ENCODE measurements at regions not wholly inside any gene's neighbourhood (a gene's known extent, or its start where the extent isn't known, plus 50 kb on each side); places are given as distances from the start of the nearest gene placed in this dataset.

DNA sequence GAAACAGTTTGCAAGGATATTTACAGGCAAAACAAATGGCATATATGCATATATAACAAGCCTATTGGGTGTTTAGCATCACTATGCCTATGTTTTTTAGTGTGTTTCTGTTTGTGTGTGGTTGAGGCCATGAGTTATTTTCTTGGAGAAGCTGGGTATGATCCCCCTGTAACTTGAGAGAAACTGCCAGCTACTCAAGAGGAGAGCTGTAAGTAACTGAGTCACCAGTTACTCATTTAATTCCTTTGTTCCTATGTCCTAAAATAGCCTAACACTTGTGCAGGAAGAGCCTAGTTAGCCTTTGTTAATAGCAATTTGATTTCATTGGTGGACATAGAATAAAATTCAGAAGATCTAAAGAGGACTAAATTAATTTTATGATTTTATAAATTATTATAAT lies 79.1 kb downstream of the PWWP3B start:
- no peaks in the 10 kb centered on the region for H3F3A ChIP-seq (replicated peaks; ENCODE audit: low read depth)
- no peak overlapping the region for H3K4me2 ChIP-seq
- H4K20me1 ChIP-seq (replicated peaks; ENCODE audit: insufficient read depth): no peaks in the 10 kb centered on the region
- H3K36me3 ChIP-seq (ENCODE audit: insufficient read depth): no peaks in the 10 kb centered on the region
- TF ChIP-seq, protein P1, sequence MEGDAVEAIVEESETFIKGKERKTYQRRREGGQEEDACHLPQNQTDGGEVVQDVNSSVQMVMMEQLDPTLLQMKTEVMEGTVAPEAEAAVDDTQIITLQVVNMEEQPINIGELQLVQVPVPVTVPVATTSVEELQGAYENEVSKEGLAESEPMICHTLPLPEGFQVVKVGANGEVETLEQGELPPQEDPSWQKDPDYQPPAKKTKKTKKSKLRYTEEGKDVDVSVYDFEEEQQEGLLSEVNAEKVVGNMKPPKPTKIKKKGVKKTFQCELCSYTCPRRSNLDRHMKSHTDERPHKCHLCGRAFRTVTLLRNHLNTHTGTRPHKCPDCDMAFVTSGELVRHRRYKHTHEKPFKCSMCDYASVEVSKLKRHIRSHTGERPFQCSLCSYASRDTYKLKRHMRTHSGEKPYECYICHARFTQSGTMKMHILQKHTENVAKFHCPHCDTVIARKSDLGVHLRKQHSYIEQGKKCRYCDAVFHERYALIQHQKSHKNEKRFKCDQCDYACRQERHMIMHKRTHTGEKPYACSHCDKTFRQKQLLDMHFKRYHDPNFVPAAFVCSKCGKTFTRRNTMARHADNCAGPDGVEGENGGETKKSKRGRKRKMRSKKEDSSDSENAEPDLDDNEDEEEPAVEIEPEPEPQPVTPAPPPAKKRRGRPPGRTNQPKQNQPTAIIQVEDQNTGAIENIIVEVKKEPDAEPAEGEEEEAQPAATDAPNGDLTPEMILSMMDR (conservative IDR thresholded peaks at IDR 0.05; ENCODE audit: low read depth in 2 of 2): no peak
- TF ChIP-seq NANOG (IDR thresholded peaks at IDR 0.05; ENCODE audit: borderline replicate concordance) (no peak), EZH2 (IDR thresholded peaks at IDR 0.05; ENCODE audit: low read depth, unreplicated experiment) (no peak), JUNB (IDR thresholded peaks at IDR 0.05; ENCODE audit: unreplicated experiment) (no peak)
- TF ChIP-seq, protein P2, sequence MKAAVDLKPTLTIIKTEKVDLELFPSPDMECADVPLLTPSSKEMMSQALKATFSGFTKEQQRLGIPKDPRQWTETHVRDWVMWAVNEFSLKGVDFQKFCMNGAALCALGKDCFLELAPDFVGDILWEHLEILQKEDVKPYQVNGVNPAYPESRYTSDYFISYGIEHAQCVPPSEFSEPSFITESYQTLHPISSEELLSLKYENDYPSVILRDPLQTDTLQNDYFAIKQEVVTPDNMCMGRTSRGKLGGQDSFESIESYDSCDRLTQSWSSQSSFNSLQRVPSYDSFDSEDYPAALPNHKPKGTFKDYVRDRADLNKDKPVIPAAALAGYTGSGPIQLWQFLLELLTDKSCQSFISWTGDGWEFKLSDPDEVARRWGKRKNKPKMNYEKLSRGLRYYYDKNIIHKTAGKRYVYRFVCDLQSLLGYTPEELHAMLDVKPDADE (IDR thresholded peaks at IDR 0.05): no peak
- peaks cover 34% of the 10 kb centered on the region for H3K9me3 Mint-ChIP-seq
- no peaks in the 10 kb centered on the region for H3K27me3 Mint-ChIP-seq (ENCODE audit: insufficient read depth, low read depth, poor library complexity)
- no peak overlapping the region for H2AFZ ChIP-seq
- no peak overlapping the region for H3K4me3 ChIP-seq
- no peaks in the 10 kb centered on the region for H3K9me2 ChIP-seq (ENCODE audit: insufficient read depth)
- H3K27ac ChIP-seq (ENCODE audit: low read depth): no peak overlapping the region
- no peaks in the 10 kb centered on the region for H3K79me2 ChIP-seq (replicated peaks; ENCODE audit: insufficient read depth)
- H3K4me1 Mint-ChIP-seq: no peaks in the 10 kb centered on the region
- no peak for ATAC-seq
- H3K4me3 Mint-ChIP-seq: no peak overlapping the region
- DNase-seq (ENCODE audit: low spot score): no peak
- no peaks in the 10 kb centered on the region for H3K4me1 ChIP-seq (ENCODE audit: insufficient read depth)
- H3K27me3 ChIP-seq (ENCODE audit: insufficient read depth): no peaks in the 10 kb centered on the region
- H3K36me3 Mint-ChIP-seq (ENCODE audit: low read depth): peaks cover 3% of the 10 kb centered on the region; the same call in 1 of the 3 replicates
- H3K27ac Mint-ChIP-seq: no peak overlapping the region

DNA sequence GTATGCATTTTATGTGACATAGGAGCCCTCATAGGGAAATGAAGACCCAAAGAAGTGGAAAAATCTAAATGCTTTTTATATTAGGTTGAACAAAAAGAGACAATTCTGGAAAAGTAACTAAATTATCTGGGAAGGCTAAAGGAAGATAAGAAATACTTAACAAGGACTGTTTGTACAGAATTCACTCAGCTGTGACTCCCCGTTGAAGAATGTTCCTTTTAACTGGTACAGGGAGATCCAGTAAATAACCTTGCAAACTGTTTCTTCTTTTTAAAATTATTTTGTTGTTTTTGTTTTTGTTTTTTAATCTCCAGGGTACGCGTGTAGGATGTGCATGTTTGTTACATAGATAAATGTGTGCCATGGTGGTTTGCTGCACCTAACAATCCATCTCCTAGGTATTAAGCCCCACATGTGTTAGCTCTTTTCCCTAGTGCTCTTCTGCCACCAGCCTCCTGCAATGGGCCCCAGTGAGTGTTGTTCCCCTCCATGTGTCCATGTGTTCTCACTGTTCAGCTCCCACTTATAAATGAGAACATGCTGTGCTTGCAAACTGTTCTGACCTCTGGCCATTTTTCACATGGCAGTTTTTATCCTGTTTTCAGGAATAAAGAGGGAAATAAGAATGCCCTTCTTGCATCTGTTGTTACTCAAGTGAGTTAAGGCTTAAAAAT lies 81.7 kb downstream of the PWWP3B start:
- TF ChIP-seq JUNB (IDR thresholded peaks at IDR 0.05; ENCODE audit: unreplicated experiment): no peak
- TF ChIP-seq, protein P3, sequence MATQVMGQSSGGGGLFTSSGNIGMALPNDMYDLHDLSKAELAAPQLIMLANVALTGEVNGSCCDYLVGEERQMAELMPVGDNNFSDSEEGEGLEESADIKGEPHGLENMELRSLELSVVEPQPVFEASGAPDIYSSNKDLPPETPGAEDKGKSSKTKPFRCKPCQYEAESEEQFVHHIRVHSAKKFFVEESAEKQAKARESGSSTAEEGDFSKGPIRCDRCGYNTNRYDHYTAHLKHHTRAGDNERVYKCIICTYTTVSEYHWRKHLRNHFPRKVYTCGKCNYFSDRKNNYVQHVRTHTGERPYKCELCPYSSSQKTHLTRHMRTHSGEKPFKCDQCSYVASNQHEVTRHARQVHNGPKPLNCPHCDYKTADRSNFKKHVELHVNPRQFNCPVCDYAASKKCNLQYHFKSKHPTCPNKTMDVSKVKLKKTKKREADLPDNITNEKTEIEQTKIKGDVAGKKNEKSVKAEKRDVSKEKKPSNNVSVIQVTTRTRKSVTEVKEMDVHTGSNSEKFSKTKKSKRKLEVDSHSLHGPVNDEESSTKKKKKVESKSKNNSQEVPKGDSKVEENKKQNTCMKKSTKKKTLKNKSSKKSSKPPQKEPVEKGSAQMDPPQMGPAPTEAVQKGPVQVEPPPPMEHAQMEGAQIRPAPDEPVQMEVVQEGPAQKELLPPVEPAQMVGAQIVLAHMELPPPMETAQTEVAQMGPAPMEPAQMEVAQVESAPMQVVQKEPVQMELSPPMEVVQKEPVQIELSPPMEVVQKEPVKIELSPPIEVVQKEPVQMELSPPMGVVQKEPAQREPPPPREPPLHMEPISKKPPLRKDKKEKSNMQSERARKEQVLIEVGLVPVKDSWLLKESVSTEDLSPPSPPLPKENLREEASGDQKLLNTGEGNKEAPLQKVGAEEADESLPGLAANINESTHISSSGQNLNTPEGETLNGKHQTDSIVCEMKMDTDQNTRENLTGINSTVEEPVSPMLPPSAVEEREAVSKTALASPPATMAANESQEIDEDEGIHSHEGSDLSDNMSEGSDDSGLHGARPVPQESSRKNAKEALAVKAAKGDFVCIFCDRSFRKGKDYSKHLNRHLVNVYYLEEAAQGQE (IDR thresholded peaks at IDR 0.05; ENCODE audit: unreplicated experiment): no peak
- TF ChIP-seq ZNF114 (CRISPR knock-in tag; IDR thresholded peaks at IDR 0.05): no peak
- no peak for TF ChIP-seq STAT1 (IDR thresholded peaks at IDR 0.05; ENCODE audit: unreplicated experiment)
- no peak for TF ChIP-seq NANOG (IDR thresholded peaks at IDR 0.05; ENCODE audit: borderline replicate concordance)
- no peak overlapping the region for H3K4me2 ChIP-seq
- no peak overlapping the region for H2AFZ ChIP-seq
- no peaks in the 10 kb centered on the region for H3K27me3 ChIP-seq (ENCODE audit: insufficient read depth)
- no peaks in the 10 kb centered on the region for H3K9me2 ChIP-seq (ENCODE audit: insufficient read depth)
- no peak overlapping the region for H3K27ac ChIP-seq (ENCODE audit: low read depth)
- no peak overlapping the region for H3K4me3 Mint-ChIP-seq
- H3K36me3 ChIP-seq (ENCODE audit: insufficient read depth): no peaks in the 10 kb centered on the region
- H3K4me1 ChIP-seq (ENCODE audit: insufficient read depth): no peaks in the 10 kb centered on the region
- no peak overlapping the region for H3K4me3 ChIP-seq
- no peak for DNase-seq (ENCODE audit: low spot score)
- H3K9me3 Mint-ChIP-seq: peaks cover 32% of the 10 kb centered on the region
- H3K36me3 Mint-ChIP-seq (ENCODE audit: low read depth): no peaks in the 10 kb centered on the region
- no peak overlapping the region for H3K27ac Mint-ChIP-seq
- H3F3A ChIP-seq (replicated peaks; ENCODE audit: low read depth): no peaks in the 10 kb centered on the region
- no peak for ATAC-seq
- no peaks in the 10 kb centered on the region for H3K79me2 ChIP-seq (replicated peaks; ENCODE audit: insufficient read depth)
- no peaks in the 10 kb centered on the region for H3K27me3 Mint-ChIP-seq (ENCODE audit: insufficient read depth, low read depth, poor library complexity)
- H3K4me1 Mint-ChIP-seq: no peaks in the 10 kb centered on the region
- H4K20me1 ChIP-seq (replicated peaks; ENCODE audit: insufficient read depth): no peaks in the 10 kb centered on the region

Measured in GM23338 (cell line).